ENCODE measurements at regions not wholly inside any gene's neighbourhood (a gene's known extent, or its start where the extent isn't known, plus 50 kb on each side); places are given as distances from the start of the nearest gene placed in this dataset.

DNA sequence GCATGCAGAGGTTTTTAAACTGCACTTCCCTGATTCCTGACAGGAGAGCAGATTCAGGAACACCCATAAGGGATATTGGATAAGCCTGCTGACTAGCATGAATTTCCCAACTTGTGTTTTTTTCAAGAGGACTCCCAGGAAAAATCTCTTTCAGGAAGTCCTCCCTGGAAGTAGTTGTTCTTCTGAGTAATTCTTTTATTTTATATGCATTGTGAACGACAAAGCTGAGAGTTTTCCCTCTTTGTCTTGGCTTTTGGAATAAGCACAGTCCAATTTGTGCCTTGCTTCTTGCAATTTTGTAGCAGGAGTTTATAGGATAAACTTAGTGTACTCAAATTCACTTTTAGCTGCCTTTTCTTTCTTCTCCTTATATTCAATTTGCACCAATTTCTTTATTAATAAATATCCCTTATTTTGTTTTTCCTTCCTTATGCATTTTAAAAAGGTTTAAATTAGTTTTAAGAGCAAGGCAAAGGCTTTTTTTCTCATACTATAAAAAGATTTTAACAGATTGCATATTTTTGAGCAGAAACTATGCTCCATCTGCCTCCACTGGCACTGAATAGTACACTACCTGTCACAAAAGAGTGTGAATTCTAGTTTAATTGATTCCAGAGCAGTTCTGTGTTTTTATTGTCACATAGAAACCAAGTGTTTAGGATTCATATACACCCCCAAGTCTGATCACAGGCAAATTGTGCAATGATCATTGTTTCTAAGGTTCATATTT lies 543.3 kb upstream of the SPRY2 start:
- no peak overlapping the region for H2AK5ac ChIP-seq (ENCODE audit: low read depth, low read length)
- no CpG with 5 or more reads among the region's 1 CpG for WGBS, 2 experiments (ENCODE audit: extremely low coverage in 2 of 2, insufficient read length in 1 of 2)
- H2AK9ac ChIP-seq (replicated peaks; ENCODE audit: low read depth, low read length, poor library complexity): no peak overlapping the region
- no peak for ATAC-seq (ENCODE audit: low read depth)
- H3K27me3 ChIP-seq (ENCODE audit: control insufficient read depth, insufficient read depth, low read length): no peaks in the 10 kb centered on the region
- in situ Hi-C loops (cut with MboI; ENCODE audit: low sequenced_read_pairs) (no loop called here), dilution Hi-C loops (cut with HindIII; ENCODE audit: low sequenced_read_pairs, unreplicated experiment) (no loop called here), intact Hi-C loops (cut with micrococcal nuclease) (loop anchor here (10.0 kb wide), 1 partner anchor 1211 kb away; no protein-coding TSS in a partner anchor)
- no peak overlapping the region for H3K27ac ChIP-seq (ENCODE audit: insufficient read depth, low read length)
- no peak overlapping the region for H4K91ac ChIP-seq (ENCODE audit: insufficient read depth, low read depth, low read length)
- H2BK15ac ChIP-seq (ENCODE audit: low read depth, low read length): no peak overlapping the region
- TF ChIP-seq MAZ (IDR thresholded peaks at IDR 0.05; ENCODE audit: borderline replicate concordance, low read depth, low read length) (no peak), NFE2L2 (IDR thresholded peaks at IDR 0.05; ENCODE audit: low read depth, low read length) (no peak), CHD1 (IDR thresholded peaks at IDR 0.05; ENCODE audit: low read depth, low read length) (no peak), ELK1 (IDR thresholded peaks at IDR 0.05; ENCODE audit: borderline replicate concordance, low read depth, low read length) (no peak), SMC3 (IDR thresholded peaks at IDR 0.05; ENCODE audit: low read depth, low read length) (no peak), CTCF (conservative IDR thresholded peaks at IDR 0.05; ENCODE audit: low read depth, low read length) (no peak), POLR2A (IDR thresholded peaks at IDR 0.05; ENCODE audit: low read depth, low read length) (no peak)
- TF ChIP-seq, protein P1, sequence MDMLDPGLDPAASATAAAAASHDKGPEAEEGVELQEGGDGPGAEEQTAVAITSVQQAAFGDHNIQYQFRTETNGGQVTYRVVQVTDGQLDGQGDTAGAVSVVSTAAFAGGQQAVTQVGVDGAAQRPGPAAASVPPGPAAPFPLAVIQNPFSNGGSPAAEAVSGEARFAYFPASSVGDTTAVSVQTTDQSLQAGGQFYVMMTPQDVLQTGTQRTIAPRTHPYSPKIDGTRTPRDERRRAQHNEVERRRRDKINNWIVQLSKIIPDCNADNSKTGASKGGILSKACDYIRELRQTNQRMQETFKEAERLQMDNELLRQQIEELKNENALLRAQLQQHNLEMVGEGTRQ (IDR thresholded peaks at IDR 0.05; ENCODE audit: low read depth, low read length): no peak
- peaks cover 4% of the 10 kb centered on the region for H3K9me3 ChIP-seq (ENCODE audit: control insufficient read depth, insufficient read depth, low read length)
- no peak overlapping the region for H3K14ac ChIP-seq (replicated peaks; ENCODE audit: low read depth, low read length)
- POLR2A ChIA-PET (ENCODE audit: unreplicated experiment): no interaction called here
- H4K5ac ChIP-seq (ENCODE audit: low read depth, low read length): no peak overlapping the region
- H4K8ac ChIP-seq (ENCODE audit: low read depth in 2 of 2, low read length in 2 of 2): no peak overlapping the region
- no peaks in the 10 kb centered on the region for H3K9me1 ChIP-seq (ENCODE audit: insufficient read depth, low read length)
- no peaks in the 10 kb centered on the region for H3K4me1 ChIP-seq (ENCODE audit: control insufficient read depth, insufficient read depth, low read length)
- no peak overlapping the region for H2BK120ac ChIP-seq (ENCODE audit: low read depth, low read length)
- H3K4me2 ChIP-seq (ENCODE audit: low read depth, low read length): no peak overlapping the region
- DNase-seq: no peak
- H3K56ac ChIP-seq (ENCODE audit: extremely low read depth, insufficient read depth, low read length): no peak overlapping the region
- no peaks in the 10 kb centered on the region for H3K36me3 ChIP-seq (ENCODE audit: control insufficient read depth, insufficient read depth, low read length)
- no peak overlapping the region for H2BK5ac ChIP-seq (ENCODE audit: low read depth, low read length, poor library complexity, severe bottlenecking)
- H3K18ac ChIP-seq (ENCODE audit: low read depth, low read length): no peak overlapping the region
- no peak overlapping the region for H3K4ac ChIP-seq (ENCODE audit: low read depth, low read length)
- no peak overlapping the region for H3K23ac ChIP-seq (ENCODE audit: low read depth, low read length)
- H3K9ac ChIP-seq (ENCODE audit: low read depth, low read length): no peak overlapping the region
- H4K20me1 ChIP-seq (ENCODE audit: insufficient read depth, low read length): no peaks in the 10 kb centered on the region
- CTCF ChIA-PET: no interaction called here
- no TSS peak for BruUV-seq (replicated peaks)
- no peak overlapping the region for H3K4me3 ChIP-seq (ENCODE audit: insufficient read depth, low read depth, low read length)
- no peak overlapping the region for H2BK20ac ChIP-seq (ENCODE audit: low read depth, low read length)
- H2AFZ ChIP-seq (replicated peaks; ENCODE audit: low read length, poor library complexity): no peak overlapping the region
- no peaks in the 10 kb centered on the region for H3K79me1 ChIP-seq (ENCODE audit: low read depth in 1 of 2, low read length in 2 of 2)

Data from IMR-90 (cell line).